UCSD-AML1 (cell line): ENCODE measurements at regions not wholly inside any gene's neighbourhood (a gene's known extent, or its start where the extent isn't known, plus 50 kb on each side); places are given as distances from the start of the nearest gene placed in this dataset.
"Not testable (repeated sequence)": the region's sequence is repeated elsewhere in the genome, so short reads cannot be mapped to it uniquely, and the experiment has no call there.

Experiments
- DNase-seq: peaks from one replicate; lab custom pipeline; 2025; ENCODE audit not compliant: unreplicated experiment; lab: John Stamatoyannopoulos, UW

DNA sequence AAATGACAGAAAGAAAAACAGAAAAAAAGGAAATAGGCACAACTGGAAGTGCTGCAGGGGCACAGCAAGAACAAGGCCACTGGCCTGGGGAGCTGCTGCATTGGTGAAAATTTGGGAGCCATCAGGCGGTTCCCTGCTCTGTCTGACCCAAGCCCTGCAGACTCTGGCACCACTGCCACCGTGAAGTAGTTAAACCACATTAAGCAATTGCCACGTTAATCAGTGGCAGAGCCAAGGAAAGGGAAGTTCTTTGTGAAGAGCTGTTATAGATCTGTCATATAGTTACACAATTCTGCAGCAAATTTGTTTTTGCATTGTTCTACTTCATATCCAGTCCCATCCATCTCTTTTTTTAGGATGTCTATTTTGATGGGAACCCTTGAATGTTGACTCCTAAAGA, 915.3 kb downstream of the FSCB start:
- DNase-seq, result peak; percentile 7

DNA sequence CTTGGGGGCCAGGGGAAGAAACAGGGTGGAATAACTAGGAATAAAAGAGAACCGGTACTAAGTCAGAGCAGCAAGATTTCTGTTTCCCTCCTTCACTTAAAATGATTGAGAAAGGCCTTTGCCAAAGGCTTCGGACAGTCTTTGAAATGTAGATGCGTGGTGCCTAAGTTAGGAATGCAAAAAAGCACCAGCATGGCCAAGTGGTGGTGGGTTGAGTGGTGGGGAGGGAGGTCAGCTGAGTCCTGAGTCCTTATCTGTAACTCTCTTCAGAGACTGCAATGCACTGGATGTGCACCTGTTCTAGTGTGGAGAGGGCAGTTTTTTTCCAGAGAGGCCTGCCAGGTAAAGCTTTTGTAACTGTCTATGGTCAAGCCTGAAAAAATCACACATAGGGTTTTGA, 919.9 kb downstream of the FSCB start:
- no peak for DNase-seq

DNA sequence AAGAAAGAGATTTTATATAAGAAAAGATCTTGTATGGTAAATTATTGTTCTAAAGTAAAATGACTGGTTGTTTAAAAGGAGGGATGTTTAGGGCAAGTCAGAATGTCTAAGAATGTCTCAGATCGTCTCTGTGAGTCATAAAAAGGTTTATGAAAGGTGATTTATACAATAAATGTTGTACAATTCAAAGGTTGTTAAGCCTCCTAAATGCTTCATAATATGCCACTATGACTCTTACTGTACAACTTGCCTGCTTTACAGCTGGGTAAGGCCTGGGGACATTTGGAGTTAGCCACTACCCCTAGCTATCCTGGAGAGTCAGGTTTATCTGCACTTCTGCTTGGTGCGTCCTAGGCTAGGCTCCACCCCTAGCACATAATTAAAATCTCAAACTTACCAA, 927.4 kb downstream of the FSCB start:
- DNase-seq, result no peak

DNA sequence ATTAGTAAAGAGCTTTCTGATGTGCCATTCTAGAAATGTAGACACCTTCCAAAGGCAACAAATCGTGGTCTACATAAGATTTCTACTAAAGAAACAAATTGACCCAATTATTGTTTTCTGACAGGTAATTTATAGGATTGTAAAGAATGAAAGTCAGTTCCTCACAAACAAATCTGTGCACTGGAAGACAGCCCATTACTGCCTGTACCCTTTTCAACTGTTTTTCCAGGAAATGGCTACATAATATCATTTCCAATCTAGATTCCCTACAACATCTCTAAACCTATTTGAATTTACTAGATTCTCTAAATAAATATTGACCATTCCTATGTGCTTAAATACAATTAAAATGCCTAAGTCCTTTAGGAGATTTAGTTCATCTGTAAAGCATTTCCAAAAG, 939.1 kb downstream of the FSCB start:
- no peak for DNase-seq

- DNase-seq, result no peak
These were observed 958.7 kb downstream of the FSCB start for GRCh38 chr14:43548368-43548767.

DNA sequence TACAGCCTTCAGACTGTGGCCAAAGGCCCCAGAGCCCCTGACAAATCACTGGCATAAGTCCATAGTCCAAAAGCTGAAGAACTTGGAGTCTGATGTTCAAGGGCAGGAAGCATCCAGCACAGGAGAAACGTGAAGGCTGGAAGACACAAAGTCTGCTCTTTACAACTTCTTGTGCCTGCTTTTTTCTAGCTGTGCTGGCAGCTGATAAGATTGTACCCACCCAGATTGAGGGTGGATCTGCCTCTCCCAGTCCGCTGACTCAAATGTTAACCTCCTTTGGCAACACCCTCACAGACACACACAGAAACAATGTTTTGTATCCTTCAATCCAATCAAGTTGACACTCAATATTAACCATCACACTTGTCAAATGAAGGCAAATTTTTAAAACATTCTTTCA, 959.5 kb downstream of the FSCB start:
- peak; percentile 2 for DNase-seq

GRCh38 chr14:43541356-43541755, 965.7 kb downstream of the FSCB start:
- no peak for DNase-seq

DNA sequence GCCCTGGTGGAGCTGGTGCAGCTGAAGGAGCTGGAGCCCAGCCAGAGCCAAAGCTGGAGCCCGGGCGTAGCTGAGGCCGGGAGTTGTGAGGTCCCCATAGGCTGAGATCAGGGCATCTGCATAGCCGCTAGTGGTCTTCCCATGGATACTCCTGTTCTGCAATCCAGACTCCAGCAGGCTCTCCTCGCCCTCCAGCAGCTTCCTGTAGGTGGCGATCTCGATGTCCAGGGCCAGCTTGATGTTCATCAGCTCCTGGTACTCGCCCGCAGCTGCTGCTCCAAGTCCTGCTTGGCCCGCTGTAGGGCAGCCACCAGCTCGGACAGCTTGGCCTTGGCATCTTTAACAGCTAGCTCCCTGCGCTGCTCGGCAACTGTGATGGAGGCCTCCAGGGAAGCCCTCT, 966.1 kb downstream of the FSCB start:
- DNase-seq, result peak; percentile 9

DNA sequence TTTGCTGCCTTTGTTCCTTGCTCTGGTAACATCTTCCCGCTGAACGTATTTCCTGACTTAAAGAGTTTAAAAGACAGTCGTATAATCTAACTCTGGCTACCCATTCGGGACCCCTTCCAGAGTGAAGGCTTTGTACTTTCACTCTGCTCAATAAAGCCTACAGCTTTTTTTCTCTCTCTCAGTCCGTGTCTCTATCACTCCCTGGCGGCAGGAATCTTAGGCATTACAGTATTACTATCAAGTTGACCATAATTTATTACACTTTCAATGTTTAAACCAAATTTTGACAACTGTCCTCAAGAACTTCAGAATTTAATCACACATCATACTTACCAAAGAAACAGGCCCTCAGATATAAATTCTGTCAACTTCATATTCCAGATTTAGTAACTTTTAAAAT, 967.9 kb downstream of the FSCB start:
- no peak for DNase-seq

- DNase-seq, result no peak
These were observed 971.7 kb downstream of the FSCB start for GRCh38 chr14:43535231-43535838.

- no peak for DNase-seq
These were observed 974.2 kb downstream of the FSCB start for GRCh38 chr14:43532825-43533416.

DNA sequence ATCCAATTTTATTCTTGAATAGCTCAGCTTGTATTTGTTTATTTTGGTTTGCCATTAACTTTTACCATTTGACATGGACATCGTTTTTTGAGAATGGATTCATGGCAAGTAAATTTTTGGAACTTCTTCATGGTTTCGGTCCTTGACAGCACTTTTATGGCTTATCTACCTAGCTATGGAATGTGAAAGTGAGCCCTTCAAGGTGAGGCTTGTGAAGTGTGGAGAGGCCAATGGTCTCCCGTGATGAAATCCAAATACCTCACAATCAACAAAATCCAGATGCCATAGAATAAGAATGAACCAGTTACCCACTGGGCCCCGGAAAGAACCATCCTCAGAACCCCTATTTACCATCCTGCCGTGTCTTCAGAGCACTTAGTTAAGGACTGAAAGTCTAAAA, 978.8 kb downstream of the FSCB start:
- DNase-seq, result no peak

- no peak for DNase-seq
These were observed 981.4 kb downstream of the FSCB start for GRCh38 chr14:43525658-43526057.

GRCh38 chr14:43522901-43523300, 984.2 kb downstream of the FSCB start:
- no peak for DNase-seq

GRCh38 chr14:43522191-43522590, 984.9 kb downstream of the FSCB start:
- DNase-seq, result no peak

- no peak for DNase-seq
These were observed 1003.6 kb downstream of the FSCB start for GRCh38 chr14:43503508-43503907.

DNA sequence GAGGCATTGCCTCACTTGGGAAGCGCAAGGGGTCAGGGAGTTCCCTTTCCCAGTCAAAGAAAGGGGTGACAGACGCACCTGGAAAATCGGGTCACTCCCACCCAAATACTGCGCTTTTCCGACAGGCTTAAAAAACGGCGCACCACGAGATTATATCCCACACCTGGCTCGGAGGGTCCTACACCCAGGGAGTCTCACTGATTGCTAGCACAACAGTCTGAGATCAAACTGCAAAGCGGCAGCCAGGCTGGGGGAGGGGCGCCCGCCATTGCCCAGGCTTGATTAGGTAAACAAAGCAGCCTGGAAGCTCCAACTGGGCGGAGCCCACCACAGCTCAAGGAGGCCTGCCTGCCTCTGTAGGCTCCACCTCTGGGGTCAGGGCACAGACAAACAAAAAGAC, 1014.7 kb downstream of the FSCB start:
- not testable (repeated sequence) for DNase-seq

DNA sequence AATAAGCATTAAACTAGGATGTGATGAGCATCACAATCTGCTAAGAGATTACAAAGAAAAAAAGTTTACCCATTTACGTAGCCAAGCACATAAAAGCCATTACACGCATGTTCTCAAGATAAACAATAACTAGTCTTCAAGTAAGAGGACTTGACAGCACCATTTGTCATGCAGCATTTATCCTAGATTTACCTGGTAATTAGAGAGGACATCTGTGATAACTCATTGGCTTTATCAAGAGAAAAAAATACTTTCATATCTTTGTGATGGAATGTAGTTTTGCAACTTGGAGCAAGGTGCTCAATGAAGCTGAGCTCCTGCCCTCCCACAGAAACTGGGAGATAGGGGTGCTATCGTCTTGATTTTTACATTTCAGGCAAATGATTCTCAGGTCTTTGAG, 1023.7 kb downstream of the FSCB start:
- DNase-seq, result no peak

- no peak for DNase-seq
These were observed 1025.2 kb downstream of the FSCB start for GRCh38 chr14:43481864-43482263.

DNA sequence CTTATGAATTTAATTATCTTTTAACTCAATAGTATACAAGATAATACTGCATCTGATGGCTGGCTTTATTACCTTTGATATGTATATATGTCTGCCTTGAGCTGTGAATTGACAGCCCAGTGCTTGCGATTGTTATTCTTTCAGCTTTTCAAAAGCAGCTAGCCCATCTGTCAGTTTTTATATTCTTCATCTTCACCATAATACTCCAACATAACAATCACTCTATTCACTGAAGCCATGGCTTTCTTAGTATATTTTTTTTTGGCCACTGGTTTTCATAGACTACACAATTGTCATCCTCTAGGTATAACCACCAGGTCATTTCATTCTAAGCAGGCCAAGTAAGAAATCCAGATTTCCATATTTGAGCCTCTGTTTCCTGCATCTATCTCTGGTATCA, 1026.1 kb downstream of the FSCB start:
- DNase-seq, result no peak

DNA sequence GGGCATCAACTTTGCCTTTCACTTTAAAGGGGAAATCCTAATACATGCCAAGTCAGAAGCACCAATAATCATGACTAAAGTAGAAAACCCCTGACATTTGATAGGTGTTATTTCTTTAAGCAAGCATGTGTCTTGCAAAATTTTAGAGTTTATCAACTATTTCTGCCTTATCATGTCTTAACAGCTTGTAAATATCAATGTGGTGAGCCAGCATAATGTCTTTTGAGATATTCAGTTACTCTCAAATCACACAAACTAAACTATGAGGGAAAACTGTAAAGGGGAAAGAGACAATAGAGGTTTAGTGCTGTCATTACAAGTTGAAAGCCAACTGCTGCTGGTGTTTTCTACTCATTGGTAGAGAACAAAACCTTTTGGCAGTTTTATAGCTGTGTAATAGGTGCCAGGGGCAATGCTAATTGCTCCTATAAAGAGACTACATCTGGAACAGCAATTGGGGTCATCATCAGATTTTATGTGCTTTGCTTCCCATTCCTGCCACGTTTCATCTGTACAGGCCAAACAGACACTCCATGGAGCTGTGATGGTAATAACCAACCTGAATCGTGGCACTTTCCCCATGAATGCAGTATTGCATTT, 1027.4 kb downstream of the FSCB start:
- no peak for DNase-seq

GRCh38 chr14:43476822-43477221, 1030.3 kb downstream of the FSCB start:
- DNase-seq, result no peak

GRCh38 chr14:43475757-43476156, 1031.3 kb downstream of the FSCB start:
- no peak for DNase-seq
